PFSK-1 (cell line): ENCODE measurements at regions not wholly inside any gene's neighbourhood (a gene's known extent, or its start where the extent isn't known, plus 50 kb on each side); places are given as distances from the start of the nearest gene placed in this dataset.

Source experiments
- FOXP2 ChIP-seq: optimal IDR thresholded peaks from 2 replicates; pipeline ENCODE3; 2011; ENCODE audit warnings: borderline replicate concordance, control low read depth, inconsistent platforms; ENCODE audit not compliant: insufficient read depth; ENCODE audit errors: extremely low read length, extremely low read depth
- POLR2AphosphoS5 ChIP-seq: IDR thresholded peaks from 2 replicates; pipeline ENCODE4 v1.6.1; 2012; ENCODE audit warnings: low read depth, mild to moderate bottlenecking, control low read depth, low read length, moderate library complexity
- REST ChIP-seq, 2 experiments: IDR thresholded peaks; 2 replicates each; pipeline versions ENCODE4 v1.6.1 to v1.8.0; 2011 to 2012; ENCODE audit warnings: low read depth in 2 of 2, low read length in 2 of 2, control low read depth in 1 of 2, inconsistent platforms in 1 of 2, mild to moderate bottlenecking in 1 of 2, moderate library complexity in 1 of 2; ENCODE audit not compliant: insufficient read depth in 1 of 2
- SIN3A ChIP-seq: IDR thresholded peaks from 2 replicates; pipeline ENCODE4 v1.6.1; 2012; ENCODE audit warnings: mild to moderate bottlenecking, low read length, moderate library complexity, borderline replicate concordance; ENCODE audit not compliant: insufficient read depth
- TAF1 ChIP-seq: IDR thresholded peaks from 2 replicates; pipeline ENCODE4 v1.6.1; 2012; ENCODE audit warnings: low read length, control low read depth, borderline replicate concordance; ENCODE audit not compliant: insufficient read depth

- TF ChIP-seq POLR2AphosphoS5 (no peak), SIN3A (no peak), TAF1 (no peak), REST (IDR thresholded peaks at IDR 0.05; ENCODE audit: insufficient read depth in 1 of 2, low read depth in 2 of 2, low read length in 2 of 2) (no peak), FOXP2 (no peak)
Measured at GRCh38 chr13:74778087-74778486, 643.9 kb upstream of the KLF12 start.

DNA sequence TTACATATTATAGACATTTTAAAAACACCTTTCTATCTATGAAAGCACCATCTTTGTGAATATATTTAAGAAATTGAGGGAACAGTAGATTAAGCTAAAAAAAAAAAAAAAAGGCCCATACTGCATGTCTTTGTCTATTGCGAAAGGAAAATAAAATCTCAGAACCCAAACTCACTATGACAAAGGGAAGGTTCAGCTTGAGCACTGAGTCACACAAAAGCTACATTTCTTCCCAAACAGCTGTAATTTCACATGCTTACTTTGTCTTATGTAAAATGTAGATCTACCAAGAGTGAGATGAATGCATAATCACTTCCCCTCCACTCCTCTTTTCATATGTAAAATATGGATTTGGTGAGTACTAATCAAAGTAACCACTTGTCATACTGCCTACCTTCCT lies 640.1 kb upstream of the KLF12 start:
- TF ChIP-seq TAF1 (no peak), POLR2AphosphoS5 (no peak), SIN3A (no peak), FOXP2 (no peak), REST (IDR thresholded peaks at IDR 0.05; ENCODE audit: insufficient read depth in 1 of 2, low read depth in 2 of 2, low read length in 2 of 2) (no peak)

GRCh38 chr13:74773248-74773647 lies 639.0 kb upstream of the KLF12 start:
- TF ChIP-seq REST (IDR thresholded peaks at IDR 0.05; ENCODE audit: insufficient read depth in 1 of 2, low read depth in 2 of 2, low read length in 2 of 2) (no peak), POLR2AphosphoS5 (no peak), FOXP2 (no peak), SIN3A (no peak), TAF1 (no peak)

DNA sequence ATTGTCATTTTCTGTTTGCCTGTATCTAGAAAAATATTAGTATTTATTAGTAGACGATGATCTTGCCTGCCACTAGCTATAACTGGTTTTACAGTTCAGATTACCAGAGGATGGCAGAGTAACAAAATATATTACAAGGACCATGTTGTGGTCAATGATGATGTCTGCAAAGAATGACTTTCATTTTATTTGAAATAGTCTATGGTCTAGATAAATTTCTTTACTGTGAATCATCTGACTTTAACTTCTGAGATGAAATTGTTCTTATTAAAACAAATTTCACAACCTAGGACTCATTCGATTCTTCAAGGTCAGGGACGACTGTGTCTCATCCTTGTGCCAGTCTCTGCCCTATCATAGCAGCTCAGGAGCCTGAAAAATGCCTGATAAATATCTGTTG lies 637.8 kb upstream of the KLF12 start:
- no peak for TF ChIP-seq FOXP2

- TF ChIP-seq REST (IDR thresholded peaks at IDR 0.05; ENCODE audit: insufficient read depth in 1 of 2, low read depth in 2 of 2, low read length in 2 of 2) (no peak), FOXP2 (no peak), TAF1 (no peak), POLR2AphosphoS5 (no peak), SIN3A (no peak)
Measured at GRCh38 chr13:74770361-74770760, 636.2 kb upstream of the KLF12 start.

DNA sequence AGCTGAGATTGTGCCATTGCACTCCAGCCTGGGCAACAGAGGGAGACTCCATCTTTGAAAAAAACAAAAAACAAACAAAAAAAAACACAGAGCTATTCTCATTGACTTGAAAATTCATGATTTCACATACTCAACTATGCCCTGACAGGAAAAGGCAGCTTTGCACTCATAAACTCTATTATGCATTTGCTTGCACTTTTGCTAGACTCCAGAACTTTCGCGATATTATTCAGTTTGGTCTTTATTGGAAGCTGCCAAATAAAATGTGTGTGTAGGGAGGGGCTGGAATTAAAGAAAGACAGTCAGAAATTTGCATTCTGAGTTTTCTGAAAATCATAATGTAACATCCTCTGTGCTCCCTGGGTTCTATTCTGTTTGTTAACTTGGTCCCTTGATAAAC lies 635.1 kb upstream of the KLF12 start:
- TF ChIP-seq POLR2AphosphoS5 (no peak), FOXP2 (no peak), SIN3A (no peak), REST (IDR thresholded peaks at IDR 0.05; ENCODE audit: insufficient read depth in 1 of 2, low read depth in 2 of 2, low read length in 2 of 2) (no peak), TAF1 (no peak)
